Type B pancreatic cell (in vitro differentiated cells): ENCODE measurements at regions not wholly inside any gene's neighbourhood (a gene's known extent, or its start where the extent isn't known, plus 50 kb on each side); places are given as distances from the start of the nearest gene placed in this dataset.
A peak's percentile ranks its signal among the peaks of the same experiment; 100 is the strongest.

Source experiments
- DNase-seq: peaks from one replicate; pipeline ENCODE4 v3.0.0; 2021; ENCODE audit warnings: mixed read lengths; ENCODE audit not compliant: unreplicated experiment; ENCODE audit errors: extremely low spot score
- H3K27ac Mint-ChIP-seq: 2 replicates; pipeline ENCODE4 v1.8.0; 2021; ENCODE audit warnings: mild to moderate bottlenecking, mixed read lengths
- H3K27me3 Mint-ChIP-seq: 2 replicates; pipeline ENCODE4 v1.8.0; 2021; ENCODE audit warnings: mixed read lengths
- H3K36me3 Mint-ChIP-seq: 2 replicates; pipeline ENCODE4 v1.8.0; 2021; ENCODE audit warnings: mixed read lengths
- H3K4me1 Mint-ChIP-seq: one replicate; pipeline ENCODE4 v1.8.0; 2021; ENCODE audit warnings: mixed read lengths; ENCODE audit not compliant: unreplicated experiment
- H3K4me3 Mint-ChIP-seq: 2 replicates; pipeline ENCODE4 v1.8.0; 2021; ENCODE audit warnings: mild to moderate bottlenecking, mixed read lengths
- H3K9me3 Mint-ChIP-seq: 2 replicates; pipeline ENCODE4 v1.8.0; 2021; ENCODE audit warnings: mixed read lengths
- TF ChIP-seq, protein P1 (sequence below): fragments of 200-600 bp; sonication (generic); conservative IDR thresholded peaks from 2 replicates; pipeline ENCODE4 v1.5.0; 2021; ENCODE audit warnings: antibody characterized with exemption, mild to moderate bottlenecking

DNA sequence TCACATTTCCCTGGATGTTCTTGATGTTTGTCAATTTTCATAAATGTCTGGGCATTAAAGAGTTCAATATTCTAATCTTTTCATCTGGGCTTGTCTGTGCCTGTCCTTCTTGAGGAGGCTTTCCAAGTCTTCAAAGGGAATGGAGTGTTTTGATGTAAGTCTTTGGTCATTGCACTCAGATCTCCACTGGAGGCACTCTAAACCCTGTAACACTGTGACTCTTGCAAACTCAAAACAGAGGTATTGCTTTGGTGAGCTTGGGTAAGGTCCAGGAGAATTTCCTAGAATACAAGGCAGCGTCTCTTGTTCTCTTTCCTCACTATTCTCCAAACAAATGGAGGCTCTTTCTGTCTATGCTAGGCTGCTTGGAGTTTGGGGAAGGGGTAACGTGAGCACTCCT is 1118.1 kb upstream of the PABPC4L start:
- H3K36me3 Mint-ChIP-seq = no peaks in the 10 kb centered on the region
- DNase-seq = no peak
- H3K27ac Mint-ChIP-seq = no peak overlapping the region
- peaks cover 8% of the 10 kb centered on the region for H3K4me1 Mint-ChIP-seq
- no peaks in the 10 kb centered on the region for H3K27me3 Mint-ChIP-seq
- TF ChIP-seq, protein P1, sequence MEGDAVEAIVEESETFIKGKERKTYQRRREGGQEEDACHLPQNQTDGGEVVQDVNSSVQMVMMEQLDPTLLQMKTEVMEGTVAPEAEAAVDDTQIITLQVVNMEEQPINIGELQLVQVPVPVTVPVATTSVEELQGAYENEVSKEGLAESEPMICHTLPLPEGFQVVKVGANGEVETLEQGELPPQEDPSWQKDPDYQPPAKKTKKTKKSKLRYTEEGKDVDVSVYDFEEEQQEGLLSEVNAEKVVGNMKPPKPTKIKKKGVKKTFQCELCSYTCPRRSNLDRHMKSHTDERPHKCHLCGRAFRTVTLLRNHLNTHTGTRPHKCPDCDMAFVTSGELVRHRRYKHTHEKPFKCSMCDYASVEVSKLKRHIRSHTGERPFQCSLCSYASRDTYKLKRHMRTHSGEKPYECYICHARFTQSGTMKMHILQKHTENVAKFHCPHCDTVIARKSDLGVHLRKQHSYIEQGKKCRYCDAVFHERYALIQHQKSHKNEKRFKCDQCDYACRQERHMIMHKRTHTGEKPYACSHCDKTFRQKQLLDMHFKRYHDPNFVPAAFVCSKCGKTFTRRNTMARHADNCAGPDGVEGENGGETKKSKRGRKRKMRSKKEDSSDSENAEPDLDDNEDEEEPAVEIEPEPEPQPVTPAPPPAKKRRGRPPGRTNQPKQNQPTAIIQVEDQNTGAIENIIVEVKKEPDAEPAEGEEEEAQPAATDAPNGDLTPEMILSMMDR = peak; percentile 15
- H3K4me3 Mint-ChIP-seq = no peak overlapping the region
- H3K9me3 Mint-ChIP-seq = peaks cover 19% of the 10 kb centered on the region

DNA sequence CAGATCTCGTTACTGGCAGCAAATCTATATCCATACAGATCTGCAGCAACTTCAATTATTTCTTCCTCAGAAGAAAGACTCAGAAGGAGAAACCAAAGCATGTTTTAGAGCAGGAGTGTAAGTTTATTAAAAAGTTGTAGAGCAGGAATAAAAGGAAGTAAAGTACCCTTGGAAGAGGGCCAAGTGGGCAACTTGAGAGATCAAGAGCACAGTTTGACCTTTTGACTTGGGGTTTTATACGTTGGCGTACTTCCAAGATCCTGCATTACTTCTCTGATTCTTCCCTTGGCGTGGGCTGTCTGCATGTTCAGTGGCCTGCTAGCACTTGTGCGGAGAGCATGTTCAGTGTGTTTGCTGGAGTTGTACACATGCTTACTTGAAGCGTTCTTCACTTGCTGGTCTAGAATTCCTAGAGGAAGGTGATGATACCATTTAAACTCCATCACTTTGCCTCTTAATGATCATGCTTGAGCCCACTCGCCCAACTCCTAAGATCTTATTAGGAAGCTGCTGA is 1114.7 kb upstream of the PABPC4L start:
- H3K36me3 Mint-ChIP-seq = no peaks in the 10 kb centered on the region
- no peak for DNase-seq
- no peaks in the 10 kb centered on the region for H3K27me3 Mint-ChIP-seq
- peaks cover 8% of the 10 kb centered on the region for H3K4me1 Mint-ChIP-seq
- H3K9me3 Mint-ChIP-seq = peaks cover 12% of the 10 kb centered on the region
- no peak overlapping the region for H3K4me3 Mint-ChIP-seq
- TF ChIP-seq, protein P1 = no peak
- no peak overlapping the region for H3K27ac Mint-ChIP-seq

DNA sequence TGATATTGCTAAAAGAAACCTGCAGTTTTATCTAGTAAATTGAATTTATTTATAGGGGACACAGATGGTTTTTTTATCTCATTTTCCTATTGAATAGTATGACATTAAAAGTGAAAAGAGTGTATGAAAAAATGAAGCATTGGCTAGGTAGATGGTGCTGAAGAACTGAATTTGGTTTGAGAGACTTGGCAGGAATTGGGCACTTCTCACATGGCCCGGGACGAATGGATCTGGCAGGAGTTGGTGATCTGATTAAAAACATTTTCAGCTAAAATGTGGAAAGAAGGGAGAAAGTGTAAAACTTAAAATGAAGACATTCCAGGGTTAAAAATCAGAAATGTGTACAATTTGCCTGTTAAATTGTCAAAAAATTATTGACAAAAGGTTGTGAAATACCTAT is 1088.5 kb upstream of the PABPC4L start:
- Mint-ChIP-seq H3K9me3 (no peaks in the 10 kb centered on the region), H3K36me3 (no peaks in the 10 kb centered on the region), H3K27ac (no peak overlapping the region), H3K4me3 (no peak overlapping the region), H3K27me3 (no peaks in the 10 kb centered on the region), H3K4me1 (no peaks in the 10 kb centered on the region)
- DNase-seq = no peak
- TF ChIP-seq, protein P1 = no peak

- DNase-seq = no peak
- H3K4me3 Mint-ChIP-seq = no peak overlapping the region
- no peaks in the 10 kb centered on the region for H3K4me1 Mint-ChIP-seq
- no peaks in the 10 kb centered on the region for H3K27me3 Mint-ChIP-seq
- no peak overlapping the region for H3K27ac Mint-ChIP-seq
- peaks cover 5% of the 10 kb centered on the region for H3K9me3 Mint-ChIP-seq
- TF ChIP-seq, protein P1 = no peak
- H3K36me3 Mint-ChIP-seq = no peaks in the 10 kb centered on the region
Measured at GRCh38 chr4:135283934-135284333, 1082.3 kb upstream of the PABPC4L start.

DNA sequence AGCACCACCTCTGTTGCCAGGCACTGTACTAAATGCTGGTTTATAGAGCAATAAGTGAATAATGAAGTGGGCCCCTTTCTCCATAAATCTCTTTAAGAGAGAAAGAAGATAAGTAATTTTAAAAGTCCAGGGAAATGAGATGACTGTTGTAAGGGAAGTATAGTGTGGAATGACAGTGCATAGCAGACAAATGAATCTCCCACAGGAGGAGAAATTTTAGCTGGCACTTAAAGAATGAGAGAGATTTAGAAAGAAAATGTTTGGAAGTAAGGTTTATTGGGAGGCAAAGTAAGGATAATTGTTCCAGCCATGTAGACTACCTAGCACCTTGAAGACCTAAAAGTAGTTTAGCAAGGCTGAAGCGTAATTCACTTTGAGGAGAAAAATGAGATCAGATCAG is 1081.1 kb upstream of the PABPC4L start:
- Mint-ChIP-seq H3K4me3 (no peak overlapping the region), H3K4me1 (peaks cover 2% of the 10 kb centered on the region), H3K27me3 (no peaks in the 10 kb centered on the region), H3K27ac (no peak overlapping the region), H3K36me3 (no peaks in the 10 kb centered on the region), H3K9me3 (peaks cover 5% of the 10 kb centered on the region)
- DNase-seq = no peak
- TF ChIP-seq, protein P1 = no peak

GRCh38 chr4:135281230-135281629 is 1079.6 kb upstream of the PABPC4L start:
- H3K4me1 Mint-ChIP-seq = peaks cover 4% of the 10 kb centered on the region
- no peak overlapping the region for H3K4me3 Mint-ChIP-seq
- TF ChIP-seq, protein P1 = no peak
- H3K9me3 Mint-ChIP-seq = peaks cover 5% of the 10 kb centered on the region
- no peaks in the 10 kb centered on the region for H3K36me3 Mint-ChIP-seq
- no peak for DNase-seq
- H3K27ac Mint-ChIP-seq = no peak overlapping the region
- H3K27me3 Mint-ChIP-seq = no peaks in the 10 kb centered on the region
